Calu3 (cell line): ENCODE measurements at regions not wholly inside any gene's neighbourhood (a gene's known extent, or its start where the extent isn't known, plus 50 kb on each side); places are given as distances from the start of the nearest gene placed in this dataset.

Experiments
- BruUV-seq: library from RNA; stranded (reverse); fragments of 400-500 nt; replicated peaks from 2 replicates; lab custom pipeline; 2021; lab: Mats Ljungman, UMichigan
- CTCF ChIA-PET: fragments of 300-600 bp; sonication (Branson Sonifier 250); formaldehyde crosslinking; loops from one replicate; lab custom pipeline; 2022; ENCODE audit warnings: antibody characterized with exemption; lab: Charles Lee
- DNase-seq: peaks from one replicate; pipeline ENCODE4 v3.0.0; 2022
- H3K27ac Mint-ChIP-seq: one replicate; pipeline ENCODE4 v1.8.0; 2022; ENCODE audit warnings: mixed read lengths; ENCODE audit not compliant: unreplicated experiment
- H3K27me3 Mint-ChIP-seq: one replicate; pipeline ENCODE4 v1.8.0; 2022; ENCODE audit warnings: mixed read lengths; ENCODE audit not compliant: unreplicated experiment
- H3K36me3 Mint-ChIP-seq: one replicate; pipeline ENCODE4 v1.8.0; 2022; ENCODE audit warnings: mild to moderate bottlenecking, moderate library complexity, mixed read lengths; ENCODE audit not compliant: insufficient read depth, unreplicated experiment
- H3K4me1 Mint-ChIP-seq: one replicate; pipeline ENCODE4 v1.8.0; 2022; ENCODE audit warnings: mild to moderate bottlenecking, low read depth, mixed read lengths; ENCODE audit not compliant: unreplicated experiment
- H3K4me3 Mint-ChIP-seq: one replicate; pipeline ENCODE4 v1.8.0; 2022; ENCODE audit warnings: mild to moderate bottlenecking, low read depth, moderate library complexity, mixed read lengths; ENCODE audit not compliant: unreplicated experiment
- H3K9me3 Mint-ChIP-seq: one replicate; pipeline ENCODE4 v1.8.0; 2022; ENCODE audit warnings: low read depth, mixed read lengths; ENCODE audit not compliant: unreplicated experiment
- intact Hi-C: fragments of 100-400 bp; cut with micrococcal nuclease; formaldehyde crosslinking; loops from one replicate; pipeline ENCODE4 v1.10.0; 2022; ENCODE audit not compliant: unreplicated experiment
- TF ChIP-seq, protein P1 (sequence below): fragments of 200-600 bp; IDR thresholded peaks from one replicate; pipeline ENCODE4 v1.8.0; 2022; ENCODE audit warnings: antibody characterized with exemption; ENCODE audit not compliant: unreplicated experiment

GRCh38 chr3:181549266-181549665 is 162.5 kb upstream of the SOX2 start:
- Mint-ChIP-seq H3K36me3 (no peaks in the 10 kb centered on the region), H3K27ac (no peak overlapping the region), H3K4me1 (peaks cover 12% of the 10 kb centered on the region), H3K9me3 (peaks cover 2% of the 10 kb centered on the region), H3K27me3 (no peaks in the 10 kb centered on the region), H3K4me3 (no peak overlapping the region)
- TF ChIP-seq, protein P1, sequence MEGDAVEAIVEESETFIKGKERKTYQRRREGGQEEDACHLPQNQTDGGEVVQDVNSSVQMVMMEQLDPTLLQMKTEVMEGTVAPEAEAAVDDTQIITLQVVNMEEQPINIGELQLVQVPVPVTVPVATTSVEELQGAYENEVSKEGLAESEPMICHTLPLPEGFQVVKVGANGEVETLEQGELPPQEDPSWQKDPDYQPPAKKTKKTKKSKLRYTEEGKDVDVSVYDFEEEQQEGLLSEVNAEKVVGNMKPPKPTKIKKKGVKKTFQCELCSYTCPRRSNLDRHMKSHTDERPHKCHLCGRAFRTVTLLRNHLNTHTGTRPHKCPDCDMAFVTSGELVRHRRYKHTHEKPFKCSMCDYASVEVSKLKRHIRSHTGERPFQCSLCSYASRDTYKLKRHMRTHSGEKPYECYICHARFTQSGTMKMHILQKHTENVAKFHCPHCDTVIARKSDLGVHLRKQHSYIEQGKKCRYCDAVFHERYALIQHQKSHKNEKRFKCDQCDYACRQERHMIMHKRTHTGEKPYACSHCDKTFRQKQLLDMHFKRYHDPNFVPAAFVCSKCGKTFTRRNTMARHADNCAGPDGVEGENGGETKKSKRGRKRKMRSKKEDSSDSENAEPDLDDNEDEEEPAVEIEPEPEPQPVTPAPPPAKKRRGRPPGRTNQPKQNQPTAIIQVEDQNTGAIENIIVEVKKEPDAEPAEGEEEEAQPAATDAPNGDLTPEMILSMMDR: no peak
- BruUV-seq: no TSS peak
- CTCF ChIA-PET: interaction anchor here (0.5 kb wide), 1 partner anchor 72 kb away, joined by 3 read pairs; no protein-coding TSS in a partner anchor
- no peak for DNase-seq
- intact Hi-C loops: loop anchor here (10.0 kb wide), 1 partner anchor 334 kb away; no protein-coding TSS in a partner anchor

GRCh38 chr3:181541414-181541813 is 170.3 kb upstream of the SOX2 start:
- BruUV-seq: no TSS peak
- TF ChIP-seq, protein P1: no peak
- no peak for DNase-seq
- H3K4me3 Mint-ChIP-seq: no peak overlapping the region
- CTCF ChIA-PET: interaction anchor here (0.6 to 0.7 kb wide), 4 partner anchors 140 to 1153 kb away, joined by 3 read pairs; no protein-coding TSS in a partner anchor
- H3K9me3 Mint-ChIP-seq: peaks cover 2% of the 10 kb centered on the region
- no peaks in the 10 kb centered on the region for H3K27me3 Mint-ChIP-seq
- intact Hi-C loops: loop anchor here (10.0 kb wide), 1 partner anchor 327 kb away; no protein-coding TSS in a partner anchor
- H3K36me3 Mint-ChIP-seq: no peaks in the 10 kb centered on the region
- H3K27ac Mint-ChIP-seq: no peak overlapping the region
- H3K4me1 Mint-ChIP-seq: peaks cover 12% of the 10 kb centered on the region

DNA sequence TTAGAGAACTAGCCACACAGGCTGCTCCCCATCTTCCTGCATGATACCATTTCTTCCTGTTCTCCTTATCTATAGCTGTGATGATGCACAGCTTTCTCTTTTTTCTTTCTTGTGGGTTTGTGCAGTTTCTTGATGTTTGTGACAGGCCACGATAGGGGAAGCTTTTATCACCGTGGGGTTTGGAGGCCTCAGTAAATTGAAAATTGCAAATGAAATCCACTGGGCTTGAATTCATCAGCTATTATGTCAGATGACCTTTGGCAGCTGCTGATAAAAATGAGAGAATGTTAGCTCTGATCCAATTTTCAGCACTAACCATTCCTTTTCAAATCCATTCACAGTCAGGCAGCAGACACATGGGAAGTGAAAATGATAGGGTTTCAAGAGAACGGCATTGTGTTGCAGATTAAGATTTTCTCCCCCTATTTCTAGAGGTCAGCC is 176.9 kb upstream of the SOX2 start:
- Mint-ChIP-seq H3K27me3 (no peaks in the 10 kb centered on the region), H3K36me3 (no peaks in the 10 kb centered on the region), H3K4me3 (no peak overlapping the region), H3K9me3 (no peaks in the 10 kb centered on the region), H3K4me1 (peaks cover 8% of the 10 kb centered on the region), H3K27ac (no peak overlapping the region)
- DNase-seq: no peak
- CTCF ChIA-PET: interaction anchor here (0.8 kb wide), 1 partner anchor 9 kb away, joined by 3 read pairs; no protein-coding TSS in a partner anchor
- BruUV-seq: no TSS peak
- intact Hi-C loops: no loop called here
- TF ChIP-seq, protein P1: no peak

DNA sequence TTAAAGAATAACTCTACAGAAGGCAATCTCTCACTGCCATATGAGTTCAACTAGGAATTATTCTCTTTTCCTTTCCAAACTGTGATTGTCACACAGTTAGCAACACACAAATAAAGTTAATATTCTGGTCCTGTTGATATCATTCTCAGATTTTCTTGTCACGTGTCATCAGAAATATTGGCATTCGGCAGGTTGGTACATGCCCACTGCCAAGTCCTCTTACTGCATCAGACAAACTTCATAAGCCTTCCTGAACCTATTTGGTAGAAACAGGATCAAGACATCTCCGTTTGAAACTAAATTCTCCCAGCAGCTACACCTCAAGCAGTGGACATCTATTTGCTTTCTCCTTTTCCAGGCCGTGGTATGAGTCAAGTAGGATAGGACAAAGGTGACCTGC is 177.9 kb upstream of the SOX2 start:
- no peak for DNase-seq
- no peak overlapping the region for H3K4me3 Mint-ChIP-seq
- no peak overlapping the region for H3K27ac Mint-ChIP-seq
- CTCF ChIA-PET: no interaction called here
- TF ChIP-seq, protein P1: no peak
- no peaks in the 10 kb centered on the region for H3K36me3 Mint-ChIP-seq
- BruUV-seq: no TSS peak
- peaks cover 8% of the 10 kb centered on the region for H3K4me1 Mint-ChIP-seq
- H3K9me3 Mint-ChIP-seq: no peaks in the 10 kb centered on the region
- no peaks in the 10 kb centered on the region for H3K27me3 Mint-ChIP-seq
- intact Hi-C loops: no loop called here
